ENCODE measurements at regions not wholly inside any gene's neighbourhood (a gene's known extent, or its start where the extent isn't known, plus 50 kb on each side); places are given as distances from the start of the nearest gene placed in this dataset.

- TF ChIP-seq SPI1 (IDR thresholded peaks at IDR 0.05; ENCODE audit: low read depth, low read length): no peak
- TF ChIP-seq POLR2AphosphoS5 (IDR thresholded peaks at IDR 0.05; ENCODE audit: low read depth, low read length): no peak
- TF ChIP-seq POLR2A (IDR thresholded peaks at IDR 0.05; ENCODE audit: low read depth, low read length): no peak
- no peak for TF ChIP-seq PAX5 (IDR thresholded peaks at IDR 0.05; ENCODE audit: insufficient read depth, low read length, severe bottlenecking)
- no peak for TF ChIP-seq TAF1 (IDR thresholded peaks at IDR 0.05; ENCODE audit: low read depth, low read length)
- TF ChIP-seq POU2F2 (IDR thresholded peaks at IDR 0.05; ENCODE audit: low read depth, low read length): no peak
- DNase-seq (ENCODE audit: insufficient read length, low spot score): no peak
- no peak for FAIRE-seq
Measured at GRCh38 chr3:23112491-23112890, 90.6 kb upstream of the UBE2E2 start.

GRCh38 chr3:23113455-23114171 lies 89.5 kb upstream of the UBE2E2 start:
- TF ChIP-seq POLR2AphosphoS5 (IDR thresholded peaks at IDR 0.05; ENCODE audit: low read depth, low read length) (no peak), POLR2A (IDR thresholded peaks at IDR 0.05; ENCODE audit: low read depth, low read length) (no peak), SPI1 (IDR thresholded peaks at IDR 0.05; ENCODE audit: low read depth, low read length) (0 out of 2 replicates have a peak, but pooled peaks have one; percentile 16)
- DNase-seq (ENCODE audit: insufficient read length, low spot score): no peak
- FAIRE-seq: no peak

GRCh38 chr3:23114432-23114831 lies 88.7 kb upstream of the UBE2E2 start:
- DNase-seq (ENCODE audit: insufficient read length, low spot score) (no peak), FAIRE-seq (no peak)
- TF ChIP-seq SPI1 (IDR thresholded peaks at IDR 0.05; ENCODE audit: low read depth, low read length) (no peak), POLR2A (IDR thresholded peaks at IDR 0.05; ENCODE audit: low read depth, low read length) (no peak), TAF1 (IDR thresholded peaks at IDR 0.05; ENCODE audit: low read depth, low read length) (no peak), PAX5 (IDR thresholded peaks at IDR 0.05; ENCODE audit: insufficient read depth, low read length, severe bottlenecking) (no peak), POLR2AphosphoS5 (IDR thresholded peaks at IDR 0.05; ENCODE audit: low read depth, low read length) (no peak), POU2F2 (IDR thresholded peaks at IDR 0.05; ENCODE audit: low read depth, low read length) (no peak)

- no peak for DNase-seq (ENCODE audit: insufficient read length, low spot score)
- FAIRE-seq: no peak
- TF ChIP-seq POU2F2 (IDR thresholded peaks at IDR 0.05; ENCODE audit: low read depth, low read length) (no peak), POLR2A (IDR thresholded peaks at IDR 0.05; ENCODE audit: low read depth, low read length) (no peak), SPI1 (IDR thresholded peaks at IDR 0.05; ENCODE audit: low read depth, low read length) (peak; percentile 29; the same call in 1 of the 2 replicates)
Measured at GRCh38 chr3:23115171-23115877, 87.8 kb upstream of the UBE2E2 start.

- FAIRE-seq (no peak), DNase-seq (ENCODE audit: insufficient read length, low spot score) (no peak)
Measured at GRCh38 chr3:23116081-23116837, 86.9 kb upstream of the UBE2E2 start.

GRCh38 chr3:23117856-23118255 lies 85.3 kb upstream of the UBE2E2 start:
- TF ChIP-seq SPI1 (IDR thresholded peaks at IDR 0.05; ENCODE audit: low read depth, low read length): no peak
- no peak for FAIRE-seq

More at GRCh38 chr3:23116081-23116837, 86.9 kb upstream of the UBE2E2 start:
- no peak for TF ChIP-seq SPI1 (IDR thresholded peaks at IDR 0.05; ENCODE audit: low read depth, low read length)
- TF ChIP-seq PAX5 (IDR thresholded peaks at IDR 0.05; ENCODE audit: insufficient read depth, low read length, severe bottlenecking): no peak
- no peak for TF ChIP-seq TAF1 (IDR thresholded peaks at IDR 0.05; ENCODE audit: low read depth, low read length)

GRCh38 chr3:23127196-23127595 lies 75.9 kb upstream of the UBE2E2 start:
- no peak for TF ChIP-seq PAX5 (IDR thresholded peaks at IDR 0.05; ENCODE audit: insufficient read depth, low read length, severe bottlenecking)
- no peak for TF ChIP-seq POLR2AphosphoS5 (IDR thresholded peaks at IDR 0.05; ENCODE audit: low read depth, low read length)
- no peak for TF ChIP-seq TAF1 (IDR thresholded peaks at IDR 0.05; ENCODE audit: low read depth, low read length)
- TF ChIP-seq POLR2A (IDR thresholded peaks at IDR 0.05; ENCODE audit: low read depth, low read length): no peak
- TF ChIP-seq SPI1 (IDR thresholded peaks at IDR 0.05; ENCODE audit: low read depth, low read length): no peak
- no peak for TF ChIP-seq POU2F2 (IDR thresholded peaks at IDR 0.05; ENCODE audit: low read depth, low read length)
- DNase-seq (ENCODE audit: insufficient read length, low spot score) (no peak), FAIRE-seq (no peak)

More at GRCh38 chr3:23117856-23118255, 85.3 kb upstream of the UBE2E2 start:
- no peak for DNase-seq (ENCODE audit: insufficient read length, low spot score)

- no peak for FAIRE-seq
- TF ChIP-seq SPI1 (IDR thresholded peaks at IDR 0.05; ENCODE audit: low read depth, low read length): no peak
- TF ChIP-seq POLR2A (IDR thresholded peaks at IDR 0.05; ENCODE audit: low read depth, low read length): no peak
- no peak for DNase-seq (ENCODE audit: insufficient read length, low spot score)
Measured at GRCh38 chr3:23128655-23129054, 74.5 kb upstream of the UBE2E2 start.

- TF ChIP-seq PAX5 (IDR thresholded peaks at IDR 0.05; ENCODE audit: insufficient read depth, low read length, severe bottlenecking): no peak
- FAIRE-seq (no peak), DNase-seq (ENCODE audit: insufficient read length, low spot score) (no peak)
Measured at GRCh38 chr3:23129117-23129516, 74.0 kb upstream of the UBE2E2 start.

- no peak for FAIRE-seq
Measured at GRCh38 chr3:23129817-23130216, 73.3 kb upstream of the UBE2E2 start.

More at GRCh38 chr3:23129817-23130216, 73.3 kb upstream of the UBE2E2 start:
- TF ChIP-seq POU2F2 (IDR thresholded peaks at IDR 0.05; ENCODE audit: low read depth, low read length): no peak
- TF ChIP-seq POLR2A (IDR thresholded peaks at IDR 0.05; ENCODE audit: low read depth, low read length): no peak
- no peak for TF ChIP-seq TAF1 (IDR thresholded peaks at IDR 0.05; ENCODE audit: low read depth, low read length)
- no peak for TF ChIP-seq PAX5 (IDR thresholded peaks at IDR 0.05; ENCODE audit: insufficient read depth, low read length, severe bottlenecking)
- no peak for DNase-seq (ENCODE audit: insufficient read length, low spot score)

Measured in GM12891 (cell line).